HG02678 (cell line): ENCODE measurements at regions not wholly inside any gene's neighbourhood (a gene's known extent, or its start where the extent isn't known, plus 50 kb on each side); places are given as distances from the start of the nearest gene placed in this dataset.

Experiments
- ATAC-seq: cut with Tn5 transposase; IDR thresholded peaks from one replicate; pipeline ENCODE4 v1.9.1; 2021; ENCODE audit warnings: mild to moderate bottlenecking, moderate library complexity; ENCODE audit not compliant: unreplicated experiment

DNA sequence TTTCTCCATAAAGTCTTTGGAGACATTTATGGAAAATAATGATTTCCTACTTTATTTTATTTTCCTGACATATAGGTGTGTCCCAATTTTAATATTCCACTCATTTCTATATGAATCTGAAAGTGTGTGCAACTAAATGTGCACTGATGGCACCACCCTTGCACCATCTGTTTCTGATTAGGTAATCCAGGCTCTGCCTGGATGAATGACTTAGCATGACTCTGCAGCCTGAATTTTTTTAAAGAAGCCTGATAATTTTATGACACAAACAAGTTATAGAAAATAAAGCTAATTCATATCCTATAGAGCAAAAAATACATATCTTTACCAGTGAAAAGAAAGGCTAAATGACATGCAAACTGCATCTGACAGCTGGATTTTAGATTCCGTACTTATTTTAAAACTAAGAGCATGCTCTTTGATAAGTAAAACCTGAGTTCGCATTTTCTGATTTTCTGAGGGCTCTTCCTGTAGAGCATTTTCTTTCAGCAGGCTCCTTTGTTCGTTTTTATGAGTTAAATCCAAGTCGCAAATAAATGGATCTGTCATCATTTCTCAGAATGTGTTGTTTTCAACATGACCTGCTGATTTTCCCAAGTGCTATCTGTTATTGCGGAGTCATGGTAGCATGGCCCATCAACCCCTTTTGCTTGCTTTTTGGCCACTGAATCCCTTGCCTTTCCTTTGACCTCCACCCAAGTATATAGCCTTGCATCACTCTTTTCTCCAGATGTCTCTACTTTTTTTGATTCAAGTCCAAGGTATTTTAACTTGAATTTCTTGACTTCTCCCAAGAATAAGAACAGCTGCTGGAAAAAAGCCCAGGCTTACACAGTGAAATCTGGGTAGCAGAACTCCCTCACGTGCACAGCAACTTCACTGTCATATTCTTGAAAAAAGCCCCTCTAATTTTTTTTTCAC is 52.8 kb upstream of the LYPLAL1 start:
- no peak for ATAC-seq

DNA sequence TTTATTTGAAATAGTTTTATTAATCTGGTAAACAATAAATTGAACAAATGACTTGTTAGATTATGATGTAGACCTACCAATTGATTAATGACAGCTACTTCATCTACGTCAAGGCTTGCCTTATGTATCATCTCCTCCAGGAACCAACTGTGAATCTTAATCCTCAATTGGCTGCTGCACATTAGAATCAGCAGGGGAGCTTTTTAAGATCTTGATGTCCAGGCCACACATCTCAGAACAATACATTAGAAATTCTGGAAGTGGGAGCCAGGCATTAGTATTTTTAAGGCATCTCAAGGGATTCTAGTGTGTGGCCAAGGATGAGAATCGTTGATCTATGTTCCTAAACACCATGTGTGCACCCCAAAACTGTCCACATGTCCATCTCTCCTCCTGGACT is 52.0 kb upstream of the LYPLAL1 start:
- ATAC-seq = no peak

DNA sequence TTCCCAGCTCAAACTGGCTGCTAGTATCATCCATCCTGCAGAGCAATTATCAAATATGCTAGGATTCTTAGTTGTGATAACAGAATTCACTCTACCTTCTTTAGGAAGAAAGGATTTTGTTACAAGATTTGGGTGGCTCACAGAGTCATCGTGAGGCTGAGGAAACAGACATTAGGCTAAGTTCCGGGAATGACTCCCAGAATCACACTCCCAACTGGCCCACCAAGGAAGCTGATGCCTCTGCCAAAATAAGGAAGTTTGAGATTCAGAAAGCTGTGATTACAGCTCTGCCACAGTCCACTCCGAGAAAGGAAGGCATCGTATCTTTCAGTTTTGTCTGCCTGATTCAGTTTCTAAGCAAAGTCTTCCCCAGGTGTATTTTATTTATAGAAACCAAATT is 50.6 kb upstream of the LYPLAL1 start:
- no peak for ATAC-seq
